Colonic mucosa (tissue), 4 donors: ENCODE measurements at regions not wholly inside any gene's neighbourhood (a gene's known extent, or its start where the extent isn't known, plus 50 kb on each side); places are given as distances from the start of the nearest gene placed in this dataset.

ENCODE experiments used
- DNase-seq: peaks from one replicate; pipeline ENCODE4 v3.0.0-alpha.2; 2020
- H3K27ac ChIP-seq: fragments of 200-600 bp; one replicate; pipeline ENCODE4 v1.8.0; 2021
- H3K27me3 ChIP-seq: fragments of 200-600 bp; one replicate; pipeline ENCODE4 v1.8.0; 2021
- H3K36me3 ChIP-seq: fragments of 200-600 bp; one replicate; pipeline ENCODE4 v1.8.0; 2021
- H3K4me1 ChIP-seq: fragments of 200-600 bp; one replicate; pipeline ENCODE4 v1.8.0; 2021; ENCODE audit warnings: mild to moderate bottlenecking
- H3K4me3 ChIP-seq: fragments of 200-600 bp; one replicate; pipeline ENCODE4 v1.8.0; 2021
- H3K9ac ChIP-seq, 2 donors: one replicate each; pipeline ENCODE4 v1.7.0; 2013; ENCODE audit warnings: control low read depth in 2 of 2, low read depth in 2 of 2, low read length in 2 of 2
- H3K9me3 ChIP-seq: fragments of 200-600 bp; one replicate; pipeline ENCODE4 v1.8.0; 2021
- CTCF ChIP-seq: fragments of 200-600 bp; IDR thresholded peaks from one replicate; pipeline ENCODE4 v1.8.0; 2022; ENCODE audit warnings: antibody characterized with exemption, mild to moderate bottlenecking
- intact Hi-C: fragments of 100-400 bp; cut with DNase I; formaldehyde crosslinking; loops from one replicate; pipeline ENCODE4 v1.14.1; 2022
- donor health status: healthy.
- donor health status: DM: no; HTN: no; CAD: no.
- donor health status: DM: no; HTN: no; CAD: no.

DNA sequence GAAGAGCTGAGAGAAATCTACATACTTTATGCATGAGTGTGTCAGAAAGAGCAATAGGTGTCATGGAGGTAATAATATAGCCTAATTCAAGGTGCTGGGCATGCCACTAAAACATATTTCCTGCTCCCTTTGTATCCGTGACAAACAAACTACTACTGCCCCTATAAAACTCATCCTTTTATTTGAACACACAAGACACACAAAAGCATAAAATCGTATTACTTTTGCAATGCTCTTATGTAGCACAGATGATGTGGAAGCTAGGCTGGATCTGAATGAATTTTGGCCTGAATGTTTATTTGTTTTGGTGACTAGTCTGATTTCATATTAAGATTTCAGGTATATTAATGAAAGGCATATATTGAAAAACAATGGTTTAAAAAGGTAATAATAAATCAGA, 239.3 kb upstream of the NEGR1 start:
- no peak overlapping the region for H3K4me3 ChIP-seq
- H3K27me3 ChIP-seq = no peaks in the 10 kb centered on the region
- no peak overlapping the region for H3K27ac ChIP-seq
- H3K9me3 ChIP-seq = no peaks in the 10 kb centered on the region
- no peak for DNase-seq
- no peaks in the 10 kb centered on the region for H3K4me1 ChIP-seq
- intact Hi-C loops = no loop called here
- no peak overlapping the region for H3K9ac ChIP-seq
- H3K36me3 ChIP-seq = no peaks in the 10 kb centered on the region
- TF ChIP-seq CTCF = no peak

DNA sequence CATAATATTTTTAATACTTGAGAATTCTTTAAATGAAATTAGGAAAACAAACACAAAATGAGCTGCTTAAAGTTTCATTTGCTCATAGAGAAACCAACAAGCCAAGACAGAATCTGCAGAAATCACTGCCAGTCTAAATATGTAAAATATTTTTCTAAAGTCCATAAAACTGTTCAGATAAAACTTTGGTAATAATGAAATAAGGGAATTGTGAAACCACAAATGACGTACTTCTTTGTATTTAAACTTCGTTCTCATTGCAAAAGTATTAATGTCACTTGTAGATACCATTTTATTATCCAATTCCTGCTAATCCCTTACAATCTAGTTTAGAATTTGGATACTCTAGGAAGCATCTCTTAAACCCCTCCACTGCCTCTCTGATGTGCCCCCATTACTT, 234.5 kb upstream of the NEGR1 start:
- intact Hi-C loops = no loop called here
- Histone ChIP-seq H3K4me3 (no peak overlapping the region), H3K27ac (no peak overlapping the region), H3K4me1 (no peaks in the 10 kb centered on the region), H3K9ac (no peak overlapping the region), H3K27me3 (no peaks in the 10 kb centered on the region), H3K9me3 (no peaks in the 10 kb centered on the region), H3K36me3 (no peaks in the 10 kb centered on the region)
- no peak for DNase-seq
- TF ChIP-seq CTCF = no peak

DNA sequence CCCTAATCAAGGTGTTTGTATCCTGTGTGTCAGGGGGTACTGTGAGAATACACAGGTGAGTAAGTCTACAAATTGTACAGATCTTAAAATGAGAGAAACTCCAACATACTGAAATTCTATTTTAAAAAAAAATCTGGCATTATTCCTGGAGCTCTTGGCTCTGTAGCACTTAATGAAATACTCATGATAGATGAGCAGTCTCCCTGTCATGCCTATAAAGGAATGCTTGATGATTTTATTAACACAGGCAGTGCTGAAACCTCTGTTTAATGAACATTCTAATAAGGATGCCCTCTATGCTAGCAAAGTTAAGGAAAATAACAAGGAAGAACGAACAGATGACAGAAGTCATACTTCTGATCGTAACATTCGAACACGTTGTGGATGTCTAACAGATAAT, 233.9 kb upstream of the NEGR1 start:
- no peaks in the 10 kb centered on the region for H3K27me3 ChIP-seq
- intact Hi-C loops = no loop called here

GRCh38 chr1:72498371-72498770, 216.0 kb upstream of the NEGR1 start:
- Histone ChIP-seq H3K27ac (no peak overlapping the region), H3K4me3 (no peak overlapping the region), H3K9me3 (no peaks in the 10 kb centered on the region), H3K9ac (no peak overlapping the region), H3K36me3 (no peaks in the 10 kb centered on the region), H3K4me1 (no peaks in the 10 kb centered on the region), H3K27me3 (no peaks in the 10 kb centered on the region)
- no peak for TF ChIP-seq CTCF
- intact Hi-C loops = no loop called here
- DNase-seq = no peak

More for the DNA sequence above, 233.9 kb upstream of the NEGR1 start:
- no peak overlapping the region for H3K9ac ChIP-seq
- H3K9me3 ChIP-seq = no peaks in the 10 kb centered on the region
- no peak overlapping the region for H3K4me3 ChIP-seq
- DNase-seq = no peak
- H3K36me3 ChIP-seq = no peaks in the 10 kb centered on the region
- no peak overlapping the region for H3K27ac ChIP-seq
- TF ChIP-seq CTCF = no peak
- no peaks in the 10 kb centered on the region for H3K4me1 ChIP-seq

DNA sequence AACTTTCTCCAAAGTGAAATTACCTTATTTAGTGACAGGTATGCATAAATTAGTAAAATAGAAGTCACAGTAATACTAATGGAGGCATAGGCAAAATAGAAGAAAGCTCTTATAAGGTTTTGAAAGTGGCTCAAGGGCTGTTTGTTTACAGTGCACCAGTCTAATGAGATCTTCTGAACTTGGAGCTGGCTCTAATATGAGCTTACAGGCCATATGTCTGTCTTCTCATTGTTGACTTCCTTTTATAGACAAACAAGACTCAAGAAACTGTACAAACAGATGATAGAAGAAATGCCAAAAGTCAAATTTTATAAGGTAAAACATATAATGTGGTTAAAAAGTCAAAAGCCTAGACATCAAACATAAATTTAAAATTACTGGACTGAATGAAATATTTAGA, 207.5 kb upstream of the NEGR1 start:
- no peak for DNase-seq
- no peak for TF ChIP-seq CTCF
- Histone ChIP-seq H3K4me1 (no peaks in the 10 kb centered on the region), H3K9ac (no peak overlapping the region), H3K36me3 (no peaks in the 10 kb centered on the region), H3K4me3 (no peak overlapping the region), H3K27me3 (no peaks in the 10 kb centered on the region), H3K27ac (no peak overlapping the region), H3K9me3 (no peaks in the 10 kb centered on the region)
- intact Hi-C loops = no loop called here

GRCh38 chr1:72485801-72486200, 203.5 kb upstream of the NEGR1 start:
- H3K9me3 ChIP-seq = no peaks in the 10 kb centered on the region
- H3K27me3 ChIP-seq = no peaks in the 10 kb centered on the region
- H3K36me3 ChIP-seq = no peaks in the 10 kb centered on the region
- no peak overlapping the region for H3K9ac ChIP-seq
- no peaks in the 10 kb centered on the region for H3K4me1 ChIP-seq
- H3K4me3 ChIP-seq = no peak overlapping the region
- DNase-seq = no peak
- intact Hi-C loops = no loop called here
- H3K27ac ChIP-seq = no peak overlapping the region
- TF ChIP-seq CTCF = no peak
